H1 (cell line): ENCODE measurements at regions not wholly inside any gene's neighbourhood (a gene's known extent, or its start where the extent isn't known, plus 50 kb on each side); places are given as distances from the start of the nearest gene placed in this dataset.

ENCODE experiments used
- CTCF ChIA-PET: fragments of 300-600 bp; sonication (Branson Sonifier 250); formaldehyde crosslinking; loops from one replicate; lab custom pipeline; 2021; ENCODE audit not compliant: partially characterized antibody; lab: Charles Lee
- POLR2A ChIA-PET: fragments of 300-600 bp; sonication (Branson Sonifier 250); formaldehyde crosslinking; loops from one replicate; lab custom pipeline; 2021; ENCODE audit warnings: inconsistent platforms; ENCODE audit not compliant: partially characterized antibody; lab: Charles Lee
- DNase-seq, 2 experiments: peaks; one replicate each; pipeline versions ENCODE4 v3.0.0 to v3.0.0-alpha.2; 2010 to 2022; ENCODE audit warnings: low spot score in 2 of 2, low read depth in 1 of 2, mixed read lengths in 1 of 2
- FAIRE-seq: peaks from 2 replicates; lab custom pipeline; 2011; peaks lifted over from hg19 to GRCh38; lab: Jason Lieb, UNC
- H2AFZ ChIP-seq: 2 replicates; pipeline ENCODE4 v1.8.1; 2012; ENCODE audit warnings: low read length, inconsistent platforms
- H2AK5ac ChIP-seq: 2 replicates; pipeline ENCODE4 v1.6.1; 2013; ENCODE audit warnings: low read depth, low read length
- H2BK120ac ChIP-seq: replicated peaks from 2 replicates; pipeline ENCODE3; 2013; ENCODE audit warnings: low read depth, low read length, inconsistent platforms
- H2BK12ac ChIP-seq: 2 replicates; pipeline ENCODE4 v1.6.1; 2013; ENCODE audit warnings: low read depth, low read length
- H2BK15ac ChIP-seq: 2 replicates; pipeline ENCODE4 v1.6.1; 2013; ENCODE audit warnings: low read length
- H2BK20ac ChIP-seq: 2 replicates; pipeline ENCODE4 v1.6.1; 2013; ENCODE audit warnings: low read length
- H2BK5ac ChIP-seq: 2 replicates; pipeline ENCODE4 v1.6.1; 2013; ENCODE audit warnings: low read depth, low read length
- H3K14ac ChIP-seq: 2 replicates; pipeline ENCODE4 v1.6.1; 2013; ENCODE audit warnings: inconsistent platforms; ENCODE audit not compliant: insufficient read length
- H3K18ac ChIP-seq: 2 replicates; pipeline ENCODE4 v1.6.1; 2013; ENCODE audit warnings: low read length; ENCODE audit errors: extremely low read depth
- H3K23ac ChIP-seq: 2 replicates; pipeline ENCODE4 v1.6.1; 2013; ENCODE audit warnings: inconsistent platforms; ENCODE audit not compliant: insufficient read length
- H3K23me2 ChIP-seq: 2 replicates; pipeline ENCODE4 v1.6.1; 2013; ENCODE audit warnings: low read depth, low read length
- H3K27ac ChIP-seq: 2 replicates; pipeline ENCODE4 v1.6.1; 2011; ENCODE audit warnings: low read depth, low read length, inconsistent platforms
- H3K27me3 ChIP-seq, 4 experiments: replicated peaks in 1 of 4; 1 replicate in 1 of 4; 2 replicates in 3 of 4; pipeline versions ENCODE4 v1.6.1 to v1.8.1; 2011 to 2013; ENCODE audit warnings: low read length in 3 of 4, mild to moderate bottlenecking in 3 of 4, inconsistent platforms in 2 of 4, mixed read lengths in 2 of 4, moderate library complexity in 1 of 4; ENCODE audit not compliant: control insufficient read depth in 3 of 4, insufficient read depth in 3 of 4; ENCODE audit errors: extremely low read depth in 1 of 4
- H3K36me3 ChIP-seq, 4 experiments: 2 replicates each; pipeline versions ENCODE4 v1.6.1 to v1.8.1; 2011 to 2013; ENCODE audit warnings: mild to moderate bottlenecking in 4 of 4, low read length in 3 of 4, moderate library complexity in 2 of 4, control low read depth in 1 of 4, inconsistent platforms in 1 of 4; ENCODE audit not compliant: insufficient read depth in 4 of 4, control insufficient read depth in 2 of 4
- H3K4ac ChIP-seq: replicated peaks from 2 replicates; pipeline ENCODE3; 2013; ENCODE audit warnings: low read length, low read depth, mixed read lengths, inconsistent platforms; ENCODE audit not compliant: insufficient read length
- H3K4me1 ChIP-seq, 4 experiments: replicated peaks in 1 of 4; 1 replicate in 1 of 4; 2 replicates in 3 of 4; pipeline versions ENCODE4 v1.6.1 to v1.8.1; 2011 to 2013; ENCODE audit warnings: low read length in 3 of 4, inconsistent platforms in 2 of 4, mixed read lengths in 1 of 4; ENCODE audit not compliant: insufficient read depth in 4 of 4, control insufficient read depth in 3 of 4
- H3K4me2 ChIP-seq, 2 experiments: 2 replicates each; pipeline versions ENCODE4 v1.6.1 to v1.8.1; 2011 to 2013; ENCODE audit warnings: low read depth in 2 of 2, low read length in 2 of 2, control low read depth in 1 of 2, inconsistent platforms in 1 of 2, mild to moderate bottlenecking in 1 of 2; ENCODE audit not compliant: insufficient read depth in 1 of 2
- H3K4me3 ChIP-seq, 4 experiments: fragments of 200-600, 300-600 bp in 1 of 4; sonication (generic), shearing (Covaris generic), sonication (Bioruptor Twin) in 1 of 4; 2 replicates each; pipeline versions ENCODE4 v1.5.1 to v1.8.1; 2011 to 2016; ENCODE audit warnings: low read length in 4 of 4, low read depth in 3 of 4, control low read depth in 2 of 4, inconsistent platforms in 2 of 4, mild to moderate bottlenecking in 2 of 4, mixed read lengths in 1 of 4, moderate library complexity in 1 of 4; ENCODE audit not compliant: insufficient read depth in 2 of 4; ENCODE audit errors: extremely low read depth in 1 of 4
- H3K56ac ChIP-seq: replicated peaks from 2 replicates; pipeline ENCODE3; 2013; ENCODE audit warnings: low read depth, mild to moderate bottlenecking, mixed read lengths, low read length, inconsistent platforms; ENCODE audit not compliant: insufficient read length
- H3K79me1 ChIP-seq: 2 replicates; pipeline ENCODE4 v1.6.1; 2013; ENCODE audit warnings: low read depth, low read length, control low read depth
- H3K79me2 ChIP-seq, 2 experiments: 2 replicates each; pipeline versions ENCODE4 v1.6.1 to v1.8.1; 2012 to 2013; ENCODE audit warnings: low read length in 2 of 2, mild to moderate bottlenecking in 2 of 2, inconsistent platforms in 1 of 2; ENCODE audit not compliant: insufficient read depth in 2 of 2, control insufficient read depth in 1 of 2
- H3K9ac ChIP-seq, 4 experiments: replicated peaks in 1 of 4; 1 replicate in 1 of 4; 2 replicates in 3 of 4; pipeline versions ENCODE4 v1.6.1 to v1.8.1; 2011 to 2013; ENCODE audit warnings: low read depth in 3 of 4, low read length in 3 of 4, control low read depth in 2 of 4, mild to moderate bottlenecking in 2 of 4, moderate library complexity in 2 of 4, inconsistent platforms in 1 of 4; ENCODE audit errors: extremely low read depth in 1 of 4
- H3K9me3 ChIP-seq, 2 experiments: 2 replicates each; pipeline versions ENCODE4 v1.6.1 to v1.8.1; 2012 to 2013; ENCODE audit warnings: mild to moderate bottlenecking in 2 of 2, moderate library complexity in 2 of 2, control low read depth in 1 of 2, inconsistent platforms in 1 of 2, low read depth in 1 of 2, low read length in 1 of 2, mixed read lengths in 1 of 2; ENCODE audit not compliant: insufficient read depth in 2 of 2
- H4K20me1 ChIP-seq, 2 experiments: replicated peaks in 1 of 2; 2 replicates each; pipeline versions ENCODE3 to v1.8.1; 2011 to 2013; ENCODE audit warnings: inconsistent platforms in 2 of 2, low read length in 2 of 2, mild to moderate bottlenecking in 1 of 2; ENCODE audit not compliant: insufficient read depth in 2 of 2, control insufficient read depth in 1 of 2
- H4K5ac ChIP-seq: 2 replicates; pipeline ENCODE4 v1.6.1; 2013; ENCODE audit warnings: low read length, low read depth, mixed read lengths, inconsistent platforms; ENCODE audit not compliant: insufficient read length
- H4K8ac ChIP-seq: 2 replicates; pipeline ENCODE4 v1.8.0; 2013; ENCODE audit warnings: mild to moderate bottlenecking, moderate library complexity, low read length, inconsistent platforms; ENCODE audit not compliant: insufficient read depth; ENCODE audit errors: extremely low read depth
- H4K91ac ChIP-seq: replicated peaks from 2 replicates; pipeline ENCODE3; 2013; ENCODE audit warnings: low read length, mixed read lengths, inconsistent platforms; ENCODE audit not compliant: insufficient read length
- CEBPB ChIP-seq: IDR thresholded peaks from 2 replicates; pipeline ENCODE4 v1.6.1; 2012; ENCODE audit warnings: low read depth, low read length
- CREB1 ChIP-seq: IDR thresholded peaks from 2 replicates; pipeline ENCODE4 v1.6.1; 2012; ENCODE audit warnings: inconsistent platforms
- CTBP2 ChIP-seq: IDR thresholded peaks from 2 replicates; pipeline ENCODE4 v1.7.0; 2011; ENCODE audit warnings: borderline replicate concordance, mild to moderate bottlenecking, moderate library complexity, mixed read lengths, low read length; ENCODE audit not compliant: insufficient read depth, insufficient read length
- EP300 ChIP-seq, 2 experiments: IDR thresholded peaks; 1 replicate in 1 of 2; 2 replicates in 1 of 2; pipeline ENCODE4 v1.6.1; 2011 to 2012; ENCODE audit warnings: low read depth in 2 of 2, low read length in 2 of 2, mild to moderate bottlenecking in 2 of 2, borderline replicate concordance in 1 of 2, inconsistent platforms in 1 of 2, moderate library complexity in 1 of 2
- FOSL1 ChIP-seq: IDR thresholded peaks from 2 replicates; pipeline ENCODE4 v1.6.1; 2011; ENCODE audit warnings: mild to moderate bottlenecking, low read depth, low read length, moderate library complexity; ENCODE audit not compliant: insufficient read depth
- HDAC2 ChIP-seq, 2 experiments: fragments of 300-600 bp in 1 of 2; sonication (generic) in 1 of 2; IDR thresholded peaks; 2 replicates each; pipeline ENCODE4 v1.6.1; 2011 to 2012; ENCODE audit warnings: low read depth in 2 of 2, low read length in 2 of 2, mild to moderate bottlenecking in 2 of 2, moderate library complexity in 2 of 2, borderline replicate concordance in 1 of 2, inconsistent platforms in 1 of 2
- NRF1 ChIP-seq: IDR thresholded peaks from 2 replicates; pipeline ENCODE4 v1.6.1; 2011; ENCODE audit warnings: mild to moderate bottlenecking, low read depth, low read length, improper control_type of control experiment
- WGBS, 2 experiments: shearing (Covaris generic) in 1 of 2; methylation state at CpG; one replicate each; pipeline versions ENCODE4 v1.1.6 to v1.1.7; 2013 to 2015; ENCODE audit warnings: low lambda C conversion rate in 2 of 2, mixed read lengths in 2 of 2, inconsistent platforms in 1 of 2, low coverage in 1 of 2, missing lambda C conversion rate in 1 of 2; ENCODE audit not compliant: insufficient replicate concordance in 2 of 2, insufficient coverage in 1 of 2, insufficient read length in 1 of 2; ENCODE audit errors: extremely low coverage in 1 of 2, missing lambda C conversion rate in 1 of 2; 5-methylcytosine and 5-hydroxymethylcytosine counted together
- TF ChIP-seq, protein P1 (sequence below): IDR thresholded peaks from 2 replicates; pipeline ENCODE4 v1.6.1; 2011; ENCODE audit warnings: low read length, improper control_type of control experiment
- TF ChIP-seq, protein P2 (sequence below): IDR thresholded peaks from 2 replicates; pipeline ENCODE4 v1.6.1; 2012; ENCODE audit warnings: inconsistent platforms

DNA sequence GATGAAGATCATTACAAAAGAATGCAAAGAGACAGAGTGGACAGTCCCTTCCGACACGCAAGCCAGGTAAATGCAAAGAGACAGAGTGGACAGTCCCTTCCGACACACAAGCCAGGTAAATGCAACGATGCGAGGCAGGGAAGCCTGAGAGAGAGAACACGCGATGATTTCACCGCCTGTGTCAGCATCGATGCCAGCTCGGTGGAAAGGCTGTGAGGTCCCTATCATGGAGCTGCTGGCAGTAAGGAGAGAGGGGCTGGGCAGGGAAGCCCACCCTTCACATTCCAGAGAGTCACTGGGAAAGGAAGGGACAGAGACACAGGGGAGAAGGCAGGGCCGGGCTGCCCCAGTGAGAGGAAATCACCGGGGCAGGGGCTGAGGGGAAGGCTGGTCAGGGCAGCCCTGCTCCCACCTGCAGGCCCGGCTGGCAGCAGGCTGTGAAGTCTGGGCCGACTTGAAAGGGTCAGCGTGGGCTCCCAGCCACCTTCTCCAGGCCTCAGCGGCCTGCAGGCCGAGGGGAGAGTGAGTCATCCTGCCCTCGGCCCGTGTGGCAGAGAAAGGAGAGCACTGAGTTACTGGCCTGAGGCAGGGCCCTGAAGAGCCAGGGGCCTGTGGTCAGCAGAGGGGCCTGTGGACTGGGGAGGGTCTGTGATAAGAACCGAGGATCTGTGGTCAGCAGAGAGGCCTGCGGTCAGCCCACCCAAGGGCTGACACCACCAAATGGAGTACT lies 80.4 kb downstream of the DACT2 start:
- Histone ChIP-seq H3K79me1 (no peaks in the 10 kb centered on the region), H4K20me1 (no peaks in the 10 kb centered on the region), H4K5ac (no peak overlapping the region), H3K23me2 (no peaks in the 10 kb centered on the region), H2BK5ac (no peak overlapping the region), H3K4ac (no peak overlapping the region), H3K9ac (no peak overlapping the region), H3K4me3 (no peak overlapping the region), H4K91ac (no peak overlapping the region), H4K8ac (no peak overlapping the region), H3K79me2 (no peaks in the 10 kb centered on the region), H2BK20ac (no peak overlapping the region), H3K23ac (no peak overlapping the region), H3K18ac (no peak overlapping the region), H2AK5ac (no peak overlapping the region), H2BK120ac (no peak overlapping the region), H3K56ac (no peak overlapping the region), H2BK12ac (no peak overlapping the region), H3K4me2 (no peak overlapping the region), H2BK15ac (no peak overlapping the region), H3K9me3 (no peaks in the 10 kb centered on the region), H3K27ac (no peak overlapping the region), H3K4me1 (no peaks in the 10 kb centered on the region; a peak in 1 of 7 replicates), H3K27me3 (no peaks in the 10 kb centered on the region), H3K14ac (no peak overlapping the region), H3K36me3 (no peaks in the 10 kb centered on the region), H2AFZ (no peak overlapping the region)
- WGBS, 2 experiments = 93% methylated on average over 20 of the region's 21 CpGs; no CpG with 5 or more reads in 1 of the 2 experiments
- POLR2A ChIA-PET = no interaction called here
- FAIRE-seq = no peak
- CTCF ChIA-PET = interaction anchor here (1.2 kb wide), 1 partner anchor 8 kb away, joined by 3 read pairs; no protein-coding TSS in a partner anchor
- no peak for DNase-seq
- TF ChIP-seq CEBPB (no peak), EP300 (IDR thresholded peaks at IDR 0.05; ENCODE audit: borderline replicate concordance in 1 of 2, low read depth in 2 of 2, low read length in 2 of 2) (no peak), CTBP2 (no peak), CREB1 (no peak), NRF1 (no peak), HDAC2 (IDR thresholded peaks at IDR 0.05; ENCODE audit: borderline replicate concordance in 1 of 2, low read depth in 2 of 2, low read length in 2 of 2) (no peak), FOSL1 (no peak)
- TF ChIP-seq, protein P1, sequence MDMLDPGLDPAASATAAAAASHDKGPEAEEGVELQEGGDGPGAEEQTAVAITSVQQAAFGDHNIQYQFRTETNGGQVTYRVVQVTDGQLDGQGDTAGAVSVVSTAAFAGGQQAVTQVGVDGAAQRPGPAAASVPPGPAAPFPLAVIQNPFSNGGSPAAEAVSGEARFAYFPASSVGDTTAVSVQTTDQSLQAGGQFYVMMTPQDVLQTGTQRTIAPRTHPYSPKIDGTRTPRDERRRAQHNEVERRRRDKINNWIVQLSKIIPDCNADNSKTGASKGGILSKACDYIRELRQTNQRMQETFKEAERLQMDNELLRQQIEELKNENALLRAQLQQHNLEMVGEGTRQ = no peak
- TF ChIP-seq, protein P2, sequence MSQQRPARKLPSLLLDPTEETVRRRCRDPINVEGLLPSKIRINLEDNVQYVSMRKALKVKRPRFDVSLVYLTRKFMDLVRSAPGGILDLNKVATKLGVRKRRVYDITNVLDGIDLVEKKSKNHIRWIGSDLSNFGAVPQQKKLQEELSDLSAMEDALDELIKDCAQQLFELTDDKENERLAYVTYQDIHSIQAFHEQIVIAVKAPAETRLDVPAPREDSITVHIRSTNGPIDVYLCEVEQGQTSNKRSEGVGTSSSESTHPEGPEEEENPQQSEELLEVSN = no peak
